A673 (cell line): ENCODE measurements at regions not wholly inside any gene's neighbourhood (a gene's known extent, or its start where the extent isn't known, plus 50 kb on each side); places are given as distances from the start of the nearest gene placed in this dataset.

Experiments used
- BruUV-seq: library from RNA; stranded (reverse); fragments of 400-500 nt; replicated peaks from 2 replicates; lab custom pipeline; 2021; lab: Mats Ljungman, UMichigan
- CTCF ChIA-PET: fragments of 300-600 bp; sonication (Branson Sonifier 250); formaldehyde crosslinking; loops from one replicate; lab custom pipeline; 2022; ENCODE audit warnings: antibody characterized with exemption; lab: Charles Lee
- POLR2A ChIA-PET: fragments of 300-600 bp; sonication (Branson Sonifier 250); formaldehyde crosslinking; loops from one replicate; lab custom pipeline; 2022; ENCODE audit warnings: antibody characterized with exemption; ENCODE audit not compliant: low non-redundant PET; lab: Charles Lee
- DNase-seq: peaks from one replicate; pipeline ENCODE4 v3.0.0-alpha.2; 2015; ENCODE audit warnings: low spot score
- H3K27ac ChIP-seq: fragments of 200-600 bp; sonication (generic); 2 replicates; pipeline ENCODE4 v1.5.1; 2016; ENCODE audit warnings: mixed run types, low read depth, mild to moderate bottlenecking, mixed read lengths, antibody characterized with exemption, low read length; ENCODE audit not compliant: poor library complexity, severe bottlenecking
- H3K27me3 ChIP-seq: fragments of 200-600 bp; sonication (generic); replicated peaks from 2 replicates; pipeline ENCODE4 v1.6.1; 2017; ENCODE audit warnings: mixed run types, low read depth, mild to moderate bottlenecking, mixed read lengths, antibody characterized with exemption, low read length; ENCODE audit not compliant: insufficient read depth, poor library complexity
- H3K36me3 ChIP-seq: fragments of 200-600 bp; sonication (generic); 2 replicates; pipeline ENCODE4 v1.6.1; 2016; ENCODE audit warnings: mixed run types, mild to moderate bottlenecking, mixed read lengths, antibody characterized with exemption, low read length; ENCODE audit not compliant: insufficient read depth, poor library complexity, severe bottlenecking
- H3K4me1 ChIP-seq: fragments of 200-600 bp; sonication (generic); 2 replicates; pipeline ENCODE4 v1.6.1; 2017; ENCODE audit warnings: mixed run types, mild to moderate bottlenecking, mixed read lengths, antibody characterized with exemption, low read length; ENCODE audit not compliant: insufficient read depth, poor library complexity, severe bottlenecking
- H3K4me3 ChIP-seq: fragments of 200-600 bp; sonication (generic); 2 replicates; pipeline ENCODE4 v1.5.1; 2016; ENCODE audit warnings: low read depth, mixed run types, mild to moderate bottlenecking, mixed read lengths, low read length; ENCODE audit not compliant: poor library complexity, severe bottlenecking
- H3K9me3 ChIP-seq: fragments of 200-600 bp; sonication (generic); 2 replicates; pipeline ENCODE4 v1.6.1; 2016; ENCODE audit warnings: mixed run types, low read depth, mild to moderate bottlenecking, mixed read lengths, antibody characterized with exemption, low read length; ENCODE audit not compliant: poor library complexity, severe bottlenecking
- CTCF ChIP-seq: fragments of 300-800, 200-600 bp; sonication (generic); conservative IDR thresholded peaks from 2 replicates; pipeline ENCODE4 v1.5.1; 2017; ENCODE audit warnings: low read depth, mild to moderate bottlenecking, antibody characterized with exemption, low read length, moderate library complexity, mixed read lengths
- EZH2 ChIP-seq: fragments of 200-600 bp; sonication (generic); IDR thresholded peaks from 2 replicates; pipeline ENCODE4 v1.6.1; 2017; ENCODE audit warnings: borderline replicate concordance, low read depth, mild to moderate bottlenecking, mixed read lengths, antibody characterized with exemption, low read length; ENCODE audit not compliant: poor library complexity, severe bottlenecking
- intact Hi-C: fragments of 100-400 bp; cut with micrococcal nuclease; formaldehyde crosslinking; loops from one replicate; pipeline ENCODE4 v1.10.0; 2022; ENCODE audit not compliant: unreplicated experiment

- Histone ChIP-seq H3K9me3 (no peaks in the 10 kb centered on the region), H3K4me3 (no peak overlapping the region), H3K27me3 (no peaks in the 10 kb centered on the region), H3K27ac (no peak overlapping the region), H3K4me1 (no peaks in the 10 kb centered on the region), H3K36me3 (no peaks in the 10 kb centered on the region)
- intact Hi-C loops, result no loop called here
- TF ChIP-seq EZH2, result no peak
- no peak for TF ChIP-seq CTCF
- ChIA-PET CTCF (no interaction called here), POLR2A (no interaction called here)
- DNase-seq, result no peak
- no TSS peak for BruUV-seq
Observed at GRCh38 chr5:156147261-156147943, 179.6 kb upstream of the SGCD start.

GRCh38 chr5:156147944-156148285 is 179.0 kb upstream of the SGCD start:
- Histone ChIP-seq H3K27ac (no peak overlapping the region), H3K27me3 (no peaks in the 10 kb centered on the region), H3K36me3 (no peaks in the 10 kb centered on the region), H3K4me1 (no peaks in the 10 kb centered on the region), H3K4me3 (no peak overlapping the region), H3K9me3 (no peaks in the 10 kb centered on the region)
- no peak for DNase-seq
- TF ChIP-seq EZH2 (no peak), CTCF (no peak)
- CTCF ChIA-PET, result no interaction called here
- POLR2A ChIA-PET, result no interaction called here
- BruUV-seq, result no TSS peak
- intact Hi-C loops, result no loop called here

GRCh38 chr5:156148301-156148700 is 178.7 kb upstream of the SGCD start:
- no peaks in the 10 kb centered on the region for H3K27me3 ChIP-seq
- H3K36me3 ChIP-seq, result no peaks in the 10 kb centered on the region
- H3K4me3 ChIP-seq, result no peak overlapping the region
- H3K9me3 ChIP-seq, result no peaks in the 10 kb centered on the region
- intact Hi-C loops, result no loop called here
- H3K27ac ChIP-seq, result no peak overlapping the region
- ChIA-PET POLR2A (no interaction called here), CTCF (no interaction called here)
- no peak for TF ChIP-seq EZH2
- TF ChIP-seq CTCF, result no peak
- BruUV-seq, result no TSS peak
- no peaks in the 10 kb centered on the region for H3K4me1 ChIP-seq
- DNase-seq, result no peak
